Stimulated activated CD4-positive, alpha-beta T cell treated with anti-CD3 and anti-CD28 coated beads, Interleukin-12 subunit alpha, Interleukin-12 subunit beta, amount 100 ng/mL, for 48 hours (primary cell): ENCODE measurements at regions not wholly inside any gene's neighbourhood (a gene's known extent, or its start where the extent isn't known, plus 50 kb on each side); places are given as distances from the start of the nearest gene placed in this dataset.

Experiments used
- DNase-seq, 3 donors: peaks; one replicate each; pipeline ENCODE4 v3.0.0-alpha.2; 2020; ENCODE audit warnings: low read depth in 2 of 3, low spot score in 1 of 3

DNA sequence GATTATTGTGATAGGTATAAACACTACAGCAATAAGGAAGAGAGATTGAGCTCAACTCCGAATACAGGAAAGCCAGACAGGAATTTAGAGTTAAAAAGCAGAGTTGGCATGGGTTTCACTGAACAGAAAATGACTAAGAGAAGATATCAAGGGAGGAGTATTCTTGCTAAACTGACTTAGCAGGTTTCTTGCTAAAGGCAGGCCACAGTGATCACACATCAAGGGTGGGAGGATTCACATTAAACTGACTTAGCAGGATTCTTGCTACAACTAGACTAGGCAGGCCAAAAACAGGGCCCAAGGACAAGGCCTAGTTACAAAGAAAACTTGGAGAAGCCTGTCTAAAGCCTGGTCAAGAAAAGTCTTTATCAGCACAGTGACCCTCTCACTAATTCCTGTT lies 195.1 kb downstream of the MAGEB5 start:
- DNase-seq, result no peak

DNA sequence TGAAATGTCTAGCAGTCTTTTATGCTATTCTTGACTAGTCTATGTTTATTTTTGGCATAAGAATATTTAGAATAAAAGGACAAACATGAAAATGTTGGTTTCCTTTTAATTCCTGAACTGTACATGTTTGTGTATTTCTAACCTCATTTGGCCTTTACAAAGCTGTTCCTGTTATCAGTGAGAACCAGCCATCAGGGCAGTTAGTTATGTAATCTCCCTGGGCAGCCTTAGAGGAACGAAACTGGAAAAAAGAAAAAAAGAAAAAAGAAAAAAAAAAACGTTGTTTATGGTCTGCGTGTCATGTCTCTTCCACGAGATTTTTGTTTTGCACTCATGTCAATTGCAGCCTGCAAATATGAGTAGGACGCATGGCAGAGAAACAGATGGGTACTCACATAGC lies 193.7 kb downstream of the MAGEB5 start:
- no peak for DNase-seq

DNA sequence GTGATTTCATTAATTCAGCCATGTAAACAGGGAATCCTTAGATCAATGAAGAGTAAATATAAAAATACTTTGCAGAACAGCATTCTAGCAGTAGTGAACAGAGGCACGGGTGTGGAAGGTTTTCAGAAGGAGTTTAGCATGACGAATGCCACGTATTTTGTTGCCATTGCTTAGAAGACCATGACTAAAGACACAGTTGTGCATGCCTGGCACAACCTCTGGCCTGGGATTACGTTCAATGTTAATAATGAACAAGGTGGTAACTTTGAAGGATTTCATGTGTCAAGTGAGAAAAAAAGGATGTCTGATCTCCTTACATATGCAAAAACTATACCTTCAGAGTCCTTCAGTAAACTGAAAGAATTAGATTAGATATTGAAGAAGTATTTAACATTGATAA lies 171.9 kb downstream of the MAGEB5 start:
- no peak for DNase-seq

DNA sequence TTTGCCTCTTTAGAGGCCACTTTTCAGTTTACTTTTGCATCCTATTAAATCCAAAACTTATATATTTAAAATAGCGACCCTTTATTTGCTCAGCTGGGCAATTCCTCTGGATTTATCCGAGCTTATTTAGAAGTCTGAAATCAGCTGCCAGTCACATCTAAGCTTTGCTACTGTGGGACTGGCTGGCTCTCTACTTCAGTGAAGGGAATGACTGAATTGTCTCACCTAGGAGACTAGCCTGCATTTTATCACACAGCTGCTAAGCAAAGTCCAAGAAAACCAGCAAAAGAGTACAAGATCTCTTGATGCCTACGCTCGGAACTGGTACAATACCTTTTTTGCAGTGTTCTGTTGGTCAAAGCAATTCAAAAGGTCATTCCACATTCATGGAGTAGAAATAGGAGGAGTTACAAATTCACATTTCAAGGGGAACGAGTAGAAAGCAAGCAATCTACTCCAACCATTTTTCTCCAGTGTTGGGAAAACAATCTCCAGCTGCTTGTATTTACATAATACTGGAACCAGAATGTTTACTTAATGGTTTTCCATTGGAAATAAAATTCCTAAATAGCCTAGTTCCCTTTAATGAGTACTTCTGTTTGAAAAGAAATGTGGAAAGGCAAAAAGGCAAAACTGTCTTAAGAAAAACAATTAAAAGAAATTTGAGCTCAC lies 160.2 kb downstream of the MAGEB5 start:
- no peak for DNase-seq

DNA sequence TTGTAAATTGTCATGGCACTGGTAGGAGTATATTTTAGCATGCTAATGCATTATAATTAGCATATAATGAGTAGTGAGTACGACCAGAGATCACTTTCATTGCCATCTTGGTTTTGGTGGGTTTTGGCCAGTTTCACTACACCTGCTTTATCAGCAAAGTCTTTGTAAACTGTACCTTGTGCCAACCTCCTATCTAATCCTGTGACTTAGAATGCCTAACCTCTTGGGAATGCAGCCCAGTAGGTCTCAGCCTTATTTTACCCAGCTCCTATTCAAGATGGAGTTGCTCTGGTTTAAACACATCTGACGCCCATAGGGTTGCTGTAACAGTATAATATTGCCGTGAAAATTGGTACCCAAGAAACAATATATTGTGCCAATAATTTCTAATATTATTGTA lies 159.4 kb downstream of the MAGEB5 start:
- no peak for DNase-seq

DNA sequence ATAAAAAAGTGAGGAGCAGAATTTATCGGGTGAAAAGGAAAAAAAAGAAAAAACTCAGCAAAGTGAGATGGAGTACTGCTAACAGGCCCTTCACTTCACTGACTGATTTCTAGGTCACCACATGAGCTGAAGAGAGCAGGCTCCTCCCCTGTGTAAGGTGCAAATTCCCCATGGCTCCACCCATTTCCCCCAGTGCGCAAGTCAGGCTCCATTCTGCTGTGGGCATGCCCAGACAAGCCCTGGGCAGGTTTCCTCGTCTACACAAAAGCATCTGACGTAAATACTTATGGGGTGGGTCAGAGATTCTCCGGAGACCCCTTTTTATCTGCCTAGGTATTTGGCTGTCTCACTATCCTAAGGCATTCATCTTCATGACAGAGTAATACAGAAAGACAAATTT lies 157.9 kb downstream of the MAGEB5 start:
- no peak for DNase-seq

DNA sequence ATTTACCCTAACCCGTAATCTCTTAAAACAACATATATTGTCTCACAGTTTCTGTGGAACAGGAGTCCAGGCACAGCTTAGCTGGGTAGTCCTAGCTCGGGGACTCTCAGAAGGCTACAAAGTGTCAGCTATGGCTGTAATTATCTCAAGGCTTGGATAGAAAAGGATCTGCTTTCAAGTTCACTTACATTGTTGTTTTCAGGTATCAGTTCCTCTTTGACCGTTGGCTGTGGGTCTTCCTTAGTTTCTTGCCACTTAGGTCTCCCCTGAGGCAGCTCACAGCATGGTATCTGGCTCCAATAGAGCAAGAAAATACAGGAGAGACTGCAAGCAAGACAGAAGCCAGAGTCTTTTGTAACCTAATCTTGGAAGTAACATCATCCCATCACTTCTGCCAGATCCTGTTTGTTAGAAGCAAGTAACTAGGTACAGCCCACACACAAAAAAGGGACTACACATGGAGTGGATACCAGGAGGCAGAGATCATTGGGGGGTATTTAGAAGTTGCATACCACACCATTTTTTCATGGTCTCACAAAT lies 137.0 kb downstream of the MAGEB5 start:
- DNase-seq, result no peak

DNA sequence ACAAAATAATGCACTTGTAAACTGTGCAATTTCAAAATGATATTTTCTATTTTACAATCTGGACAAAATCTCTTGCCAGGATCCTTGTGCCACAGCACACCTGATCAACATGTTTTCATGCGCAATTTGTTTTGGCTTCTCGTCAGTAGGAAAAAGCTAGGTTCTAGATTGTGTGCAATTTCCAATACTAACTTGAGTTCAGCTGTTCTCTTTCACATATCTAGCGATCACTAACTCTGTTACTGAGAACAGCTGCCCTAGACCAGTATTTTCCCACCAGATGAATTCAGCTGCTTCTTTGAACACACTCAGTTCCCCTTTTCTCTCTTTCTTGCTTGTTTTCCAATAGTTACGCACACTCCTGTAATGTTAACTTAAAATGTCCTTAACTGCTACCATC lies 131.2 kb downstream of the MAGEB5 start:
- no peak for DNase-seq

DNA sequence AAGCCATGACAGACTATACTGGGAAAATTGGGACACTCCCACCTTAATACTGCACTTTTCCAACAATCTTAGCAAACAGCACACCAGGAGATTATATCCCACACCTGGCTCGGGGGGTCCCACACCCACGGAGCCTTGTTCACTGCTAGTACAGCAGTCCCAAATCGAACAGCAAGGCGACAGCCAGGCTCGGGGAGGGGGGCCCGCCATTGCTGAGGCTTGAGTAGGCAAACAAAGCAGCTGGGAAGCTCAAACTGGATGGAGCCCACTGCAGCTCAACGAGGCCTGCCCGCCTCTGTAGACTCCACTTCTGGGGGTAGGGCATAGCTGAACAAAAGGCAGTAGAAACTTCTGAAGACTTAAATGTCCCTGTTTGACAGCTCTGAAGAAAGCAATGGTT lies 118.3 kb downstream of the MAGEB5 start:
- DNase-seq, result no peak

DNA sequence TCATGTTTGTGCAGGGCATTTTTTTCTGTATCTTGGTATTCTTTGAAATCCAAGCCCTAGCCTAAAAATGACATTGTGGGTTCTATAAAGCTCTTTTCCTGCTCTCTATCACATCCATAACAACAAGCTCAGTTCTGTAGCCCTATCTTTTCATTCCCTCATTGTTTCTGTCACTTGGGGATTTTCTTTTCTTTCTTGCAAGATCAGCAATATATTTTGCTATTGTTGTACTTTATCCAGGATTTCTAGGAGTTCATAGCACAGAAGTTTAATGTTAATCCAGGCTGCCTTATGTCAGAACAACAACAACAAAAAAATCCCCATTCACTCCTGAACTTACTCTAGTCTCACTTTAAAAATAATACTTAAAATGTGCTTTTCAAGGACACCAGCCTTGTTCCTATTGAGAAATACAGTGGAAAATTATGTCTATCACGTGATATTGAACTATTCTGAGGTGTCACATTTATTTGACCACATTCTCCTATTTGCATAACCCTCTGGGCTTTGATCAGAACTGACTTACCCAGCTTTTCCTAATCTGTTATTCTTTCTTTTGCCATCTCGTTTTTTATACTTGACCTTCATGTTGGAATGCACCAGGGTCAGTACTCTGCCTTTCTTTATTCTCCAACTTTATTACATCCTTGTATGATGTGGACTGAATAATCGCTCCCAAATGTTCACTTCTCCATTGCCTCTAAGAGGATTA lies 112.8 kb downstream of the MAGEB5 start:
- no peak for DNase-seq

DNA sequence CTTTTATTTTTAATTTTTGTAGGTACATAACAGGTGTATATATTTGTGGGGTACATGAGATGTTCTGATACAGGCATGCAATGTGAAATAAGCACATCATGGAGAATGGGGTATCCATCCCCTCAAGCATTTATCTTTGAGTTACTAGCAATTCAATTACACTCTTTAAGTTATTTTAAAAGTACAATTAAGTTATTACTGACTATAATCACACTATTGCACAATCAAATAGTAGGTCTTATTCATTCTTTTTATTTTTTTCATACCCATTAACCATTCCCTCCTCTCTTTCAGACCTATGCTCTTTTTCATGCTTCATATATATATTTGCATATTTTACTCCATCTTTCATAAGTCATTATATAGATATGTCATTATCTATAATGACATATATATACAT lies 93.3 kb downstream of the MAGEB5 start:
- no peak for DNase-seq

DNA sequence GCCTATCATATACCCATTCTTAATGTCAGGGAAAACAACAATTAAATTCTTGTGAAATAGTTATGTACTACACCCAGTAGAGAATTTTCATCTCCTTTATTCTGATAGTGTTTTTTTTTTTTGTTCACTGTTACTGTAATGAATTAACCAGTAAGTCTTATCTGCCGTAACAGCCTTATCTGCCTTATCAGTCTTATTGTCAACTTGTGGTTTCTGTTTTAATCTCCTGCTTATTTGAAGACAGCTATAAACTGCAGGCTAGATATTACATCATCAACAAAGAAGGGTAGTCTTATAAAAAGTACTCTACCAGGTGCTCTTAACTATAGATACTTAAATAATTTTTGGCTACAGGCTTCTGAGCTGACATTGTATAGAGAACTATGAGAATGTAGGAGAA lies 79.5 kb downstream of the MAGEB5 start:
- DNase-seq, result no peak

DNA sequence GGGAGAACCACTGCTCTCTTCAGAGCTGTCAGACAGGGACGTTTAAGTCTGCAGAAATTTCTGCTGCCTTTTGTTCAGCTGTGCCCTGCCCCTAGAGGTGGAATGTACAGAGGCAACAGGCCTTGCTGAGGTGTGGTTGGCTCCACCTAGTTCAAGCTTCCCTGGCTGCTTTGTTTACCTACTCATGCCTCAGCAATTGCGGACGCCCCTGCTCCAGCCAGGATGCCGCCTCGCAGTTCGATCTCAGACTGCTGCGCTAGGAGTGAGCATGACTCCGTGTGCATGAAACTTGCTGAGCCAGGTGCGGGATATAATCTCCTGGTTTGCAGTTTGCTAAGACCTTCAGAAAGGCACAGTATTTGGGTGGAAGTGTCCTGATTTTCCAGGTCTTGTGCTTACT lies 70.9 kb downstream of the MAGEB5 start:
- no peak for DNase-seq
